ENCODE measurements at regions not wholly inside any gene's neighbourhood (a gene's known extent, or its start where the extent isn't known, plus 50 kb on each side); places are given as distances from the start of the nearest gene placed in this dataset.

GRCh38 chr1:115185336-115185735 is 96.0 kb upstream of the TSPAN2 start:
- TF ChIP-seq CTCF (conservative IDR thresholded peaks at IDR 0.05) (no peak), ZFX (IDR thresholded peaks at IDR 0.05) (no peak)

All from C4-2B (cell line).